Panc1 (cell line): ENCODE measurements at regions not wholly inside any gene's neighbourhood (a gene's known extent, or its start where the extent isn't known, plus 50 kb on each side); places are given as distances from the start of the nearest gene placed in this dataset.

ENCODE experiments used
- ATAC-seq: fragments of 200-7000 bp; cut with Tn5 transposase; 2 replicates; pipeline ENCODE4 v1.9.1; 2020; ENCODE audit warnings: mild to moderate bottlenecking, moderate library complexity
- BruUV-seq: library from RNA; stranded (reverse); fragments of 400-500 nt; replicated peaks from 2 replicates; lab custom pipeline; 2021; lab: Mats Ljungman, UMichigan
- CTCF ChIA-PET: fragments of 300-600 bp; sonication (Branson Sonifier 250); formaldehyde crosslinking; loops from one replicate; lab custom pipeline; 2022; ENCODE audit warnings: antibody characterized with exemption; lab: Charles Lee
- POLR2A ChIA-PET: fragments of 300-600 bp; sonication (Branson Sonifier 250); formaldehyde crosslinking; loops from one replicate; lab custom pipeline; 2022; ENCODE audit warnings: antibody characterized with exemption; lab: Charles Lee
- DNase-seq: peaks from one replicate; pipeline ENCODE4 v3.0.0-alpha.2; 2010; ENCODE audit warnings: low read depth, low spot score
- H3K27ac ChIP-seq: 2 replicates; pipeline ENCODE4 v1.5.1; 2011; ENCODE audit warnings: mild to moderate bottlenecking, low read length, inconsistent platforms
- H3K27me3 ChIP-seq: fragments of 200-500 bp; sonication (Bioruptor generic); 2 replicates; pipeline ENCODE4 v1.6.0; 2014; ENCODE audit warnings: low read length, inconsistent platforms; ENCODE audit not compliant: control insufficient read depth, insufficient read depth
- H3K36me3 ChIP-seq: fragments of 200-500 bp; sonication (Bioruptor generic); 2 replicates; pipeline ENCODE4 v1.5.1; 2014; ENCODE audit warnings: inconsistent platforms, mild to moderate bottlenecking, low read length, moderate library complexity; ENCODE audit not compliant: control insufficient read depth, insufficient read depth
- H3K4me1 ChIP-seq: 2 replicates; pipeline ENCODE4 v1.5.1; 2011; ENCODE audit warnings: inconsistent platforms, mild to moderate bottlenecking, low read length, moderate library complexity; ENCODE audit not compliant: control insufficient read depth, insufficient read depth
- H3K4me3 ChIP-seq, 2 experiments: 2 replicates each; pipeline ENCODE4 v1.5.1; 2011 to 2012; ENCODE audit warnings: low read depth in 2 of 2, low read length in 2 of 2, mild to moderate bottlenecking in 2 of 2, inconsistent platforms in 1 of 2, moderate library complexity in 1 of 2
- H3K9me3 ChIP-seq: fragments of 200-500 bp; sonication (Bioruptor generic); 2 replicates; pipeline ENCODE4 v1.5.1; 2014; ENCODE audit warnings: low read depth, mild to moderate bottlenecking, inconsistent platforms, low read length, moderate library complexity; ENCODE audit not compliant: control insufficient read depth, insufficient read depth
- POLR2AphosphoS5 ChIP-seq: IDR thresholded peaks from 2 replicates; pipeline ENCODE4 v1.6.1; 2012; ENCODE audit warnings: mild to moderate bottlenecking, low read depth, low read length, moderate library complexity
- SIN3A ChIP-seq: IDR thresholded peaks from 2 replicates; pipeline ENCODE4 v1.6.1; 2012; ENCODE audit warnings: low read depth, mild to moderate bottlenecking, low read length, moderate library complexity, borderline replicate concordance; ENCODE audit not compliant: insufficient read depth
- TCF7L2 ChIP-seq: IDR thresholded peaks from 2 replicates; pipeline ENCODE4 v1.6.1; 2011; ENCODE audit warnings: mild to moderate bottlenecking, low read depth, low read length, inconsistent platforms
- in situ Hi-C: cut with HindIII; loops from 2 replicates; pipeline ENCODE4 v1.10.0; 2016; ENCODE audit warnings: low sequenced_read_pairs, low pct_unique_long_range_greater_than_20kb
- intact Hi-C: fragments of 100-400 bp; cut with micrococcal nuclease; formaldehyde crosslinking; loops from one replicate; pipeline ENCODE4 v1.10.0; 2022; ENCODE audit not compliant: unreplicated experiment
- TF ChIP-seq, protein P1 (sequence below), 2 experiments: IDR thresholded peaks; 2 replicates each; pipeline ENCODE4 v1.6.1; 2011 to 2012; ENCODE audit warnings: low read depth in 2 of 2, control low read depth in 1 of 2, low read length in 1 of 2, mild to moderate bottlenecking in 1 of 2, moderate library complexity in 1 of 2; ENCODE audit not compliant: insufficient read depth in 1 of 2
- TF ChIP-seq, protein P2 (sequence below): fragments of 450-650 bp; IDR thresholded peaks from 2 replicates; pipeline ENCODE4 v1.5.1; 2017; ENCODE audit warnings: mild to moderate bottlenecking

DNA sequence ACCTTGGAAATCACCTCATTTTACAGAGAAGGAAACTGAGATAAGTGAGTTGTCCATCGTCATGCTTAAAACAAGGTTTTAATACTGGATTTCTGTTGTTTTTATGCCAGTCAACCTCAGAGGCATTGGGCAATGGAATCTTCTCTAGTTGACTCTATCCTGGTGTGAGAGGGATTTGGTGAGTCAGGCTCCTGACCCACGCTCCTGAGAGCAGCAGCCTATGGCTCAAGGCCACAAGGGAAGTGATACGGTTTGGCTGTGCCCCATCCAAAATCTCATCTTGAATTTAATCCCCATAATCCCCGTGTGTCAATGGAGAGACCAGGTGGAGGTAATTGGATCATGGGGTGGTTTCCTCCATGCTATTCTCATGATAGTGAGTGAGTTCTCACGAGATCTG lies 90.1 kb downstream of the TLR5 start:
- ATAC-seq (no peak), DNase-seq (no peak)
- Histone ChIP-seq H3K36me3 (no peaks in the 10 kb centered on the region), H3K9me3 (no peaks in the 10 kb centered on the region), H3K4me1 (no peaks in the 10 kb centered on the region), H3K27ac (no peak overlapping the region), H3K4me3 (no peak overlapping the region), H3K27me3 (peaks cover 4% of the 10 kb centered on the region)
- in situ Hi-C loops = no loop called here
- BruUV-seq = no TSS peak
- TF ChIP-seq, protein P1, sequence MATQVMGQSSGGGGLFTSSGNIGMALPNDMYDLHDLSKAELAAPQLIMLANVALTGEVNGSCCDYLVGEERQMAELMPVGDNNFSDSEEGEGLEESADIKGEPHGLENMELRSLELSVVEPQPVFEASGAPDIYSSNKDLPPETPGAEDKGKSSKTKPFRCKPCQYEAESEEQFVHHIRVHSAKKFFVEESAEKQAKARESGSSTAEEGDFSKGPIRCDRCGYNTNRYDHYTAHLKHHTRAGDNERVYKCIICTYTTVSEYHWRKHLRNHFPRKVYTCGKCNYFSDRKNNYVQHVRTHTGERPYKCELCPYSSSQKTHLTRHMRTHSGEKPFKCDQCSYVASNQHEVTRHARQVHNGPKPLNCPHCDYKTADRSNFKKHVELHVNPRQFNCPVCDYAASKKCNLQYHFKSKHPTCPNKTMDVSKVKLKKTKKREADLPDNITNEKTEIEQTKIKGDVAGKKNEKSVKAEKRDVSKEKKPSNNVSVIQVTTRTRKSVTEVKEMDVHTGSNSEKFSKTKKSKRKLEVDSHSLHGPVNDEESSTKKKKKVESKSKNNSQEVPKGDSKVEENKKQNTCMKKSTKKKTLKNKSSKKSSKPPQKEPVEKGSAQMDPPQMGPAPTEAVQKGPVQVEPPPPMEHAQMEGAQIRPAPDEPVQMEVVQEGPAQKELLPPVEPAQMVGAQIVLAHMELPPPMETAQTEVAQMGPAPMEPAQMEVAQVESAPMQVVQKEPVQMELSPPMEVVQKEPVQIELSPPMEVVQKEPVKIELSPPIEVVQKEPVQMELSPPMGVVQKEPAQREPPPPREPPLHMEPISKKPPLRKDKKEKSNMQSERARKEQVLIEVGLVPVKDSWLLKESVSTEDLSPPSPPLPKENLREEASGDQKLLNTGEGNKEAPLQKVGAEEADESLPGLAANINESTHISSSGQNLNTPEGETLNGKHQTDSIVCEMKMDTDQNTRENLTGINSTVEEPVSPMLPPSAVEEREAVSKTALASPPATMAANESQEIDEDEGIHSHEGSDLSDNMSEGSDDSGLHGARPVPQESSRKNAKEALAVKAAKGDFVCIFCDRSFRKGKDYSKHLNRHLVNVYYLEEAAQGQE (IDR thresholded peaks at IDR 0.05; ENCODE audit: insufficient read depth in 1 of 2, low read depth in 2 of 2, low read length in 1 of 2) = no peak
- TF ChIP-seq TCF7L2 = no peak
- no peak for TF ChIP-seq SIN3A
- no peak for TF ChIP-seq POLR2AphosphoS5
- TF ChIP-seq, protein P2, sequence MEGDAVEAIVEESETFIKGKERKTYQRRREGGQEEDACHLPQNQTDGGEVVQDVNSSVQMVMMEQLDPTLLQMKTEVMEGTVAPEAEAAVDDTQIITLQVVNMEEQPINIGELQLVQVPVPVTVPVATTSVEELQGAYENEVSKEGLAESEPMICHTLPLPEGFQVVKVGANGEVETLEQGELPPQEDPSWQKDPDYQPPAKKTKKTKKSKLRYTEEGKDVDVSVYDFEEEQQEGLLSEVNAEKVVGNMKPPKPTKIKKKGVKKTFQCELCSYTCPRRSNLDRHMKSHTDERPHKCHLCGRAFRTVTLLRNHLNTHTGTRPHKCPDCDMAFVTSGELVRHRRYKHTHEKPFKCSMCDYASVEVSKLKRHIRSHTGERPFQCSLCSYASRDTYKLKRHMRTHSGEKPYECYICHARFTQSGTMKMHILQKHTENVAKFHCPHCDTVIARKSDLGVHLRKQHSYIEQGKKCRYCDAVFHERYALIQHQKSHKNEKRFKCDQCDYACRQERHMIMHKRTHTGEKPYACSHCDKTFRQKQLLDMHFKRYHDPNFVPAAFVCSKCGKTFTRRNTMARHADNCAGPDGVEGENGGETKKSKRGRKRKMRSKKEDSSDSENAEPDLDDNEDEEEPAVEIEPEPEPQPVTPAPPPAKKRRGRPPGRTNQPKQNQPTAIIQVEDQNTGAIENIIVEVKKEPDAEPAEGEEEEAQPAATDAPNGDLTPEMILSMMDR = no peak
- ChIA-PET CTCF (no interaction called here), POLR2A (no interaction called here)
- intact Hi-C loops = no loop called here

DNA sequence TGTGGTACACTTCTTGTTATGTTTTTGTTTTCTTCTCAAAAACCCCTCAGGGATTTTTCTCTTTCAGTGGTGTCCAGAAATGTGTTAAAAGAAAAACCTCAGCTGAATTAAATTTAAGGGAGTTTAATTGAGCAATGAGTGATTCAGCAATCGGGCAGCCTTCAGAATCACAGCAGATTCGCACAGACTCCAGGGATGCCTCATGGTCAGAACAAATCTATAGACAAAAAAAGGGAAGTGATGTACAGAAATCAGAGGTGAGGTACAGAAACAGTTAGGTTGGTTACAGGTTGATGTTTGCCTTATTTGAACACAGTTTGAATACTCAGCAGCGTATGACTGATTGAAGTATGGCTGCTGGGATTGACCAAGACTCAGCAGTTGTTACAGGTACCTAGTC lies 86.2 kb downstream of the TLR5 start:
- Histone ChIP-seq H3K27me3 (peaks cover 10% of the 10 kb centered on the region), H3K4me1 (no peaks in the 10 kb centered on the region), H3K27ac (no peak overlapping the region), H3K36me3 (no peaks in the 10 kb centered on the region), H3K9me3 (no peaks in the 10 kb centered on the region), H3K4me3 (no peak overlapping the region)
- CTCF ChIA-PET = no interaction called here
- no peak for DNase-seq
- TF ChIP-seq, protein P2 = no peak
- TF ChIP-seq SIN3A (no peak), TCF7L2 (no peak), POLR2AphosphoS5 (no peak)
- TF ChIP-seq, protein P1 (IDR thresholded peaks at IDR 0.05; ENCODE audit: insufficient read depth in 1 of 2, low read depth in 2 of 2, low read length in 1 of 2) = no peak
- no TSS peak for BruUV-seq
- ATAC-seq = no peak
- in situ Hi-C loops = no loop called here
- POLR2A ChIA-PET = no interaction called here
- intact Hi-C loops = no loop called here
